CD4-positive, alpha-beta T cell treated with Interferon alpha-2 for 1 hour (primary cell): ENCODE measurements at regions not wholly inside any gene's neighbourhood (a gene's known extent, or its start where the extent isn't known, plus 50 kb on each side); places are given as distances from the start of the nearest gene placed in this dataset.
"Not testable (repeated sequence)": the region's sequence is repeated elsewhere in the genome, so short reads cannot be mapped to it uniquely, and the experiment has no call there.

Source experiments
- DNase-seq, 2 donors: peaks; one replicate each; pipeline ENCODE4 v3.0.0-alpha.2; 2020 to 2022

GRCh38 chr5:29126462-29126861 is 2067.0 kb upstream of the CDH6 start:
- not testable (repeated sequence) for DNase-seq

- DNase-seq = no peak
These were observed 2071.2 kb upstream of the CDH6 start for GRCh38 chr5:29122306-29122705.

GRCh38 chr5:29114331-29114768 is 2076.0 kb upstream of the CDH9 start:
- no peak for DNase-seq

GRCh38 chr5:29113516-29113915 is 2075.1 kb upstream of the CDH9 start:
- no peak for DNase-seq

GRCh38 chr5:29099585-29099984 is 2061.2 kb upstream of the CDH9 start:
- no peak for DNase-seq

GRCh38 chr5:29089591-29090130 is 2051.3 kb upstream of the CDH9 start:
- no peak for DNase-seq

- DNase-seq = no peak
These were observed 2046.8 kb upstream of the CDH9 start for GRCh38 chr5:29085142-29085541.

GRCh38 chr5:29079771-29080170 is 2041.4 kb upstream of the CDH9 start:
- DNase-seq = no peak

GRCh38 chr5:29077451-29077850 is 2039.1 kb upstream of the CDH9 start:
- DNase-seq = no peak

GRCh38 chr5:29069104-29069402 is 2030.7 kb upstream of the CDH9 start:
- DNase-seq = no peak

GRCh38 chr5:29061381-29061780 is 2023.0 kb upstream of the CDH9 start:
- DNase-seq = no peak

GRCh38 chr5:29054694-29055093 is 2016.3 kb upstream of the CDH9 start:
- DNase-seq = no peak

GRCh38 chr5:29054282-29054681 is 2015.9 kb upstream of the CDH9 start:
- no peak for DNase-seq

GRCh38 chr5:29051509-29051908 is 2013.1 kb upstream of the CDH9 start:
- no peak for DNase-seq

GRCh38 chr5:29042152-29042551 is 2003.8 kb upstream of the CDH9 start:
- DNase-seq = no peak

- DNase-seq = no peak
These were observed 2002.0 kb upstream of the CDH9 start for GRCh38 chr5:29040404-29040803.

GRCh38 chr5:29039994-29040393 is 2001.6 kb upstream of the CDH9 start:
- no peak for DNase-seq

GRCh38 chr5:29037716-29038115 is 1999.3 kb upstream of the CDH9 start:
- DNase-seq = no peak

- DNase-seq = no peak
These were observed 1985.7 kb upstream of the CDH9 start for GRCh38 chr5:29024052-29024451.

- DNase-seq = no peak
These were observed 1985.2 kb upstream of the CDH9 start for GRCh38 chr5:29023541-29023940.

GRCh38 chr5:29017501-29017900 is 1979.1 kb upstream of the CDH9 start:
- no peak for DNase-seq

- DNase-seq = no peak
These were observed 1977.7 kb upstream of the CDH9 start for GRCh38 chr5:29016067-29016466.

- DNase-seq = no peak
These were observed 1977.1 kb upstream of the CDH9 start for GRCh38 chr5:29015523-29015922.

- DNase-seq = no peak
These were observed 1967.0 kb upstream of the CDH9 start for GRCh38 chr5:29005386-29005785.

- DNase-seq = no peak
These were observed 1964.1 kb upstream of the CDH9 start for GRCh38 chr5:29002481-29002880.

- no peak for DNase-seq
These were observed 1963.3 kb upstream of the CDH9 start for GRCh38 chr5:29001666-29002065.
